AG09319 (cell line): ENCODE measurements at regions not wholly inside any gene's neighbourhood (a gene's known extent, or its start where the extent isn't known, plus 50 kb on each side); places are given as distances from the start of the nearest gene placed in this dataset.
A peak's percentile ranks its signal among the peaks of the same experiment; 100 is the strongest.

Experiments used
- DNase-seq: peaks from one replicate; pipeline ENCODE4 v3.0.0-alpha.2; 2010; ENCODE audit warnings: low read depth; ENCODE audit errors: extremely low read depth
- CTCF ChIP-seq: IDR thresholded peaks from 2 replicates; pipeline ENCODE4 v1.5.1; 2011; ENCODE audit warnings: low read depth, mild to moderate bottlenecking, inconsistent platforms, low read length, moderate library complexity

- DNase-seq = no peak
- TF ChIP-seq CTCF = no peak
These were observed 148.5 kb downstream of the GDAP2 start for GRCh38 chr1:117780687-117781475.

GRCh38 chr1:117782056-117782455 lies 147.4 kb downstream of the GDAP2 start:
- no peak for DNase-seq
- no peak for TF ChIP-seq CTCF

- no peak for TF ChIP-seq CTCF
- DNase-seq = peak; percentile 16
These were observed 145.6 kb downstream of the GDAP2 start for GRCh38 chr1:117783606-117784396.

- DNase-seq = no peak
- TF ChIP-seq CTCF = no peak
These were observed 141.4 kb downstream of the GDAP2 start for GRCh38 chr1:117788014-117788413.

- TF ChIP-seq CTCF = no peak
- no peak for DNase-seq
These were observed 136.0 kb downstream of the GDAP2 start for GRCh38 chr1:117793413-117793812.

GRCh38 chr1:117794073-117794472 lies 135.3 kb downstream of the GDAP2 start:
- DNase-seq = no peak
- no peak for TF ChIP-seq CTCF

GRCh38 chr1:117795190-117795589 lies 134.2 kb downstream of the GDAP2 start:
- peak; percentile 53 for TF ChIP-seq CTCF
- DNase-seq = peak; percentile 90
